Stimulated activated CD4-positive, alpha-beta T cell treated with anti-CD3 and anti-CD28 coated beads, Interleukin-4, amount 100 ng/mL, for 48 hours (primary cell): ENCODE measurements at regions not wholly inside any gene's neighbourhood (a gene's known extent, or its start where the extent isn't known, plus 50 kb on each side); places are given as distances from the start of the nearest gene placed in this dataset.

ENCODE experiments used
- DNase-seq, 2 donors: peaks; one replicate each; pipeline ENCODE4 v3.0.0-alpha.2; 2020; ENCODE audit warnings: low read depth in 2 of 2

DNA sequence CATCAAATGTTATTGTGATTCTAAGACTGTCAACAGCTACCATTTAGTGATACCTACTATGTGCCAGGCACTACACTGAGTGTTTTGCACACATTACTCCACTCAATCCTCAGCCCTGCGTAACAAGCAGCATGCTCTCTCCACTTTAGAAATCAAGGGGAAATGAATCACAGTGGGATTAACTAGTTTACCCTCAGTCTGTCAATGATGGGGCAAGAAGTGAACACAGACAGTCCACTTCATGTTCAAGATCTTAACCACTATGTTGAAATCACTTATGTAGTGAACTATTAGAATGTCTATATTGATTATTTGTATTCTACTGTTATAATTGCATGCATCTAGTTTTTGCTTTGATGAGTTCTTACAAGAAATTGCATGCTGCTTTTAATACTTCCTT, 165.3 kb downstream of the LTN1 start:
- DNase-seq, result no peak

GRCh38 chr21:28826569-28826968, 166.1 kb downstream of the LTN1 start:
- no peak for DNase-seq

DNA sequence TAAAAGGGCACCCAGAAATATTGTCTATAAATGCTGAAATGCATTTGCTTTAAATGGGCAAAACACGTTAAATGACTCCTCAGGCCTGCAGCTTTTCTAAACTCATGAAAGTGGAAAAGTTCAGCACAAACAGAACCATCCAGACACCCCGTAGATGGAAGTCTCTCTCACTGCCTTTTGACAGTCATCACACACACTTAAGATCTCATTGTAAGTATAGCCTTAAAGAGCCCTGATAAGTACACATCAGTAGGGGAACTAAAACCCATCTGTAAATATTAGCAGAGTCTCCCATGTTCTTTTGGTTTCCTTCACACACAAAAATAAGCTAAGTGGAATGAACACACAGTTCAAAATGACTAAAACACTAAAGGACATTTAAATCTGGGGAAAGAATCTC, 166.7 kb downstream of the LTN1 start:
- no peak for DNase-seq

- no peak for DNase-seq
Observed at GRCh38 chr21:28823429-28823828, 169.2 kb downstream of the LTN1 start.

DNA sequence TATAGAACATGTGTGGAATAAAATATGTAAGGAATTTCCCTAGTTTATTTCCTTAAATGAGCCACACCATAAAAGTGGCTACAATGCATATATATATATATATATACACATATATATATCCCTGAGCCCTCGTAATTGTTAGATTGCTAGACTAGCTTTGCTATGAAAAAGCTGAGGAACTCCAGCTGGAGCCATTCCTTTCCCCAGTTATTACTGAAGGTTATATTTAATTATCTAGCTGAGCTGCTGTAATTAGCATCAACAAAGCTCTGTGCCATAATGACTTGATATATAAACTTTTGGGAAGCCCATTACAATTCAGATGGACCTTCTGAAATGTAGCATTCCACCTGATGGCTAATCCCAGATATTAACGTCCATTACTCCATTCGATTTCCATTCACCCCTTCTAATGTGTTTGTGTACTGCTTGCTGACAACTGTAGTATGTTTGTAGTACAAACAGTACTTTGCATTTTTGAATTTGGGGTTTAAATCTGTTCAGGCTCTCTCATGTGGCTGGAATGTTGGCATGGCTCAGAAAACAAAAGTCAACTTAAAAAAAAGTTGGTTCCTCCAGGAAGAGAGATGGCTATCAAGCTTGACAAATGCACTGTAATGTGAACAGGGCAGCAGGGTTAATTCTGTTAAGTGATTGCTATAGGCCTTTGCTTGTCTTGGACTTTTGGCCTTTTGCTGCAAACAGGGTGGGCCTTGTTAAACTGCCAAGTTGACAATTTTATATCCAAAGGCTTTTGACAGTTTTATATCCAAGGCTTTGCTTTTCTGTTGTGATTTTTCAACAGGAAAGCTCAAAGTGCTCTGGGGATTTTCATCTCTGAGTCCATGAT, 170.0 kb downstream of the LTN1 start:
- no peak for DNase-seq

DNA sequence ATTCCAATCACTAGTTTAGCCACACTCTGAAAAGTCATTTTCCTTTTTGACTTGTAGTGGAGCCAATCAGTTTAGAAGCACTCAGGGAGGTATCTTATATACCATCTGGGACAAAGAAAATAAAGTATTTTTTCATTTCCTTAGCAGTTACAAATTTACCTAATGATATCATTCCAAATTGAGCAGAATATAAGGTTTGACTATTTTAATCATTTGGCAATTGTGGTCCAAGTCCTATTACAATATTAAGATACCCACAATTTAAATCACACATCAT, 170.6 kb downstream of the LTN1 start:
- DNase-seq, result no peak

DNA sequence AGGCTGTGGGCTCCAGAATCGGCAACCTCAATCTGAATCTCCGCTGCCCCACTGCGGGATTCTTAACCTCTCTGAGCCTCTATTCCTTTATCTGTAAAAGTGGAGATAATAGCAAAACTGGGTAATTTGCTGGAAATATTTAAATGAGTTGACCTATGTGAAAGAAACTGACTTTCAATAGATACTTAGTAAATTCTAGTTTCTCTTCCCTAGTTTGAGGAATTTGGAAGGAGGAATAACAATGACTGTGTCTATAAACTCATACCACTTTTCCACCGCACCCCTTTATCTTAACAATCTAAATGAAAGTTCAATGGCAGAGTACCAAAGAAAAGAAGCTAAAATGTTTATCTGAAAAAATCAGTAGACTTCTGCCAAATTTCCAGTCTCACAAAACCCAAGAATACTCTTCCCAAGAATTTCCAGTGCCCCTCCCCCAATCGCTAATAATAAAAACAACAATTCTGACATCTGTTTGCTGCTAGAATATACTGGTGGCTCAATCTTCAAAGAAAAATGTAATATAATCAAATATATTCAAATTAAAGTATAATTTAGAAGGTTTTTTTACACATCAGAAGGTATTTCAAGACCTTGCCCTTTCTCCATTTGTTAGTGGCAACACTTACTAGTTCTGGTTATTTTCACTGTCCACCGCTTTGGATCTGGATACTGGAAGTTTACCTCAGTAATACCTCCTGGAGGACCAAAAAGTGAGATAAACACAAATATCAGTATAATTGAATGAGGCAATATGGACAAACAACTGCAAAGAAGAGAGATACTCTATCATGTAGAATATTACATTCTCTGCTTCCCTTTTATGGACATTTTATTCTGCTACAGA, 171.2 kb downstream of the LTN1 start:
- no peak for DNase-seq

DNA sequence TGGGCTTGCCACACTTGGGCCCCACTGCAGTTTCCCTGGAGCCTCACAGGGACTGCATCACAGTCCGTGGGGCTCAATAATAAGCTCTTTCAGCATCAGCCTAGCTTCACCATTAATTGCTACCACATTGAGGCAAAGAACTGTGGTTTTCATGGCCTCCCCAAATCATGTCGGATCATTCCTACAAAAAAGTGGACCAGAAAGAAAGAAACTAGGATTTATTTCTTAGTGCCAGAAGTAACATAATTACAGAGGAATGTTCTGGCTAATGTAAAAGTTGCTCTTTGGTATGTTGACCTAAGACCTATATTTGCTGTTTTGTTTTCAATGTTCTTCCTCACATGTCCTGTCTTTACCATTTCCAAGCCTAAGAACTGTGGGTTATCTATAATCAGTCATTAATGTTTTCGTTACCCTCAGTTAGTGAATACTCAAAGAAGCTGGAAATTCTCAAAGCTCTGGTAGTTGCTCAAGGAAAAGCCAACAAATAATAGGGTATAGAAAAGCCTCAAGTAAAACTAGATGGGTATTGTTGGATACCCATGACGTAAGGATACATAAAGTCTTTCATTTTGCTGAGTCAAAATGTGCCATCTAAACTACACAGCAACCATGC, 173.9 kb downstream of the LTN1 start:
- no peak for DNase-seq

- DNase-seq, result no peak
Observed at GRCh38 chr21:28817871-28818270, 174.8 kb downstream of the LTN1 start.

DNA sequence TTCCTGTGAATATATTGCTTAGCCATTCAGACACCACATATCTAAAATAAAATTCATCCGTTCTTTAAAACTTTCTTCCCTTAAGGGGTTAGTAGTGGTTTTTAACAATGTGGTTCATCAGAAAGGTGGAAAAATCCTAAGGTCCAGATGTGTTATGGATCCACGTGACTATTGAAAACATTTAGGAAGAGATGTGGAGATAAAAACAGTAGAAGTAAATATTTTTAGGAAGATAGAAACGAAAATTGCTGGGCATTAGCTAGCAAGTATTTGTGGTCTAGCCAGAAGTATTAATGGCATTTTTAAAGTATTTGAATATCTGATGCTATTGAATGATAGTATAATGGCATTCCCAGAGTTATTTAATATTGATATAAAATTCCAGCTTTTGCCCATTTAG, 180.8 kb downstream of the LTN1 start:
- DNase-seq, result no peak

- DNase-seq, result no peak
Observed at GRCh38 chr21:28810826-28811524, 181.7 kb downstream of the LTN1 start.

DNA sequence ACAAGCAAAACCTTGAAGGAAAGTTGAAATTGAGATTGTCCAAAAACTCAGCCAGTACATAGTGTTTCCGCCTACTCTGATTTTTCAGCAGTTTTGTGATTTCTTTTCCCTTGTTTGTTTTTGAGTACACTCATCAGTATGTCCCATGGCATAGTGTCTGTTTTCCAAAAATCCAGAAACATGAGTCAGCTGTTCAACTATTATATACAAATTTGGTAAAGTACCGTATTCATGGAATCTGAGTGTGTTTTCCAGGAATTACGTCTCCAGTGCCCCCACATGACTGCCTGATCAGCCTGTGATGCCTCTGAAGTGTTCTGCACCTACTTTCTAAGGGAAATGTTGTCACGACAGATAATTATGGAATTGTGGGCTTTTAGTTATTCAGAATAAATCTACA, 186.8 kb downstream of the LTN1 start:
- DNase-seq, result no peak

DNA sequence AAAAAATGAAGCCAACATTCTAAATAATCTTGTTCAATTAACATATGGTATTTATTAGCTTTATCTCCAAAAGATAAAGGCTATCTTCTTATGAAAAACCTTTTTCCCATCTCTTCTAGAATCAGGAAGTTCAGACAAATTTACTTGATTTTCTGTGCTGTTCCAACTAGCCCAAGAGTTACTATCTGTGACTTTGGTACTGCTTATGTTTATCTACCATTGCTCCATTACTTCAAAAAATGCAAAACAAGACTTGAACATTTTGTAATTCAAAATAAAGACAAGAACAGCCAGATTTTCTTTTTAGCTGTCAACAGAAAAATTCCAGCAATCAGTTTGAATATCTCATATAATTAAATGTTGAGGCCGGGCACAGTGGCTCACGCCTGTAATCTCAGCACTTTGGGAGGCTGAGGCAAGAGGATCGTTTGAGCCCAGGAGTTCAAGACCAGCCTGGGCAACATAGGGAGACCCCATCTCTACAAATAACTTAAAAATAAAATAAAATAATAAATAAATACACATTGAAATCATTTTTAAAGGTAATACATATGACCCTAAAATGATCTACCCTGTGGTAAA, 188.5 kb downstream of the LTN1 start:
- no peak for DNase-seq

DNA sequence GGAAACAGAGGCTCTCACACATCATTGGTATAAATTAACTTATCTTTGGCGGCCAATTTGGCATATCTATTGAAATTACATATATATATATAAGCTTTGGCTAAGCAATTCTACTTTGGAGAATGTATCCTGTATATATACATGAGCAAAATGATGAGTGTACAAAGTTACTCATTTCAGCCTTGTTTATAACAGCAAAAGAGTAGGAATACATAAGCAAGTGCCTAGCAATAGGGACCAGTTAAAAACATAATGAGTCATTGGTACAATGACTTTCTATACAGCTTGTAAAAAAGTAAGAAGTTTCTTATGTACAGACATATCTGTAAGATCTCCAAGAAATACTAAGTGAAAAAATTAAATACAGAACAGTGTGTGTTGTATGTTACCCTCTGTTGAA, 190.8 kb downstream of the LTN1 start:
- no peak for DNase-seq

DNA sequence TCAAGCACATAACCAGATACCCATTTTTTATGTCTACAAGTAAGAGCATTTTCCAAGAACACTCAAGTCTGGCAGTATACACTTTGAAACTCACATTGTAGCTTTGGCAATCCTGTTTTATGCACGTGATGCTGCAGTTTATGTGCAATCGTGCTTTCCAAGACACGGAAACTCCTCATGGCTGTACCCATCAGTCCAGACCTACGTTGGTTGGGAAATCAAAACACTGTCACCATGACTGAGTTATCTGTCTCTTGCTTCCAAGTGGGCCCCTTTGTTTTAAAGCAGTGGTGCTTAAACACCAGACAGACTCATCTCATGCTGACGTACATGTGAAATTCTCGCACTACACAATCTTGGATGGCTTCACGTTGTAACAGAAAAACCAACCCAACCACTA, 192.8 kb downstream of the LTN1 start:
- DNase-seq, result no peak

DNA sequence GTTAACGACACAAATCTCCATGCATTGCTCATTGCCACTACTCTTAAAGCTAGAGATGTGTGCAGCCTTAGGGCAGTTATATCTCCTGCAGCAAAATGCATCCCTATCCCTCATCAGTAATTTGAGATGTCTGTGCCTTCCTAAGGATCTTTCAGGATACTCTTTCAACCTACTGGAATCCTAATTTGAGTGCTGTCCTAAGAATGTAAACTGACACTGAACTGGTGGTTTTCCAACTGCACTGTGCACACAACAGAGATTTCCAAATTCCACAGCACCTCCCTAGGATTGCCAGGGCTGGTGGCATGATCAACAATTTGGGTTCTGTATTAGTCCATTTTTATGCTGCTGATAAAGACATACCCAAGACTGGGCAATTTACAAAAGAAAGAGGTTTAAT, 193.9 kb downstream of the LTN1 start:
- DNase-seq, result no peak

- DNase-seq, result no peak
Observed at GRCh38 chr21:28795251-28795650, 197.4 kb downstream of the LTN1 start.

- no peak for DNase-seq
Observed at GRCh38 chr21:28794371-28794851, 198.3 kb downstream of the LTN1 start.

DNA sequence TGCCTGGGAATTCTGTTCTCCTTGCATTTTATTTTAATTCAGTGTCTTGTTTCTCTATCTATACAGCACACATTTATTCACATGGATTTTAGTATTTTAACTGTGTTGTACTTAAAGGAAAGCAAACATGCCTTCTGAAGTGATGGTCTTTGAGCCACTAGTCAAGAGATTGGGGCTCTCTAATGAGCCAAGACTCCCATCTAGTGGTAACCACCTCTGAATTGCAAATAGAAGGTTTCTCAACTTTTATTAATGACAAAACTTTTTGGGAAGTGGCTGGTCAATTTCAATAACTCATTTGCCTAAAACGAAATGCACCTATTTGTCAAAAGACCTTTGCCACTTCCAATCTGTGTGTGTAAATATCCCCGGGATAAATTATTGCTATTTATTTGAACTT, 199.6 kb downstream of the LTN1 start:
- no peak for DNase-seq

- DNase-seq, result no peak
Observed at GRCh38 chr21:28791595-28792282, 200.9 kb downstream of the LTN1 start.

DNA sequence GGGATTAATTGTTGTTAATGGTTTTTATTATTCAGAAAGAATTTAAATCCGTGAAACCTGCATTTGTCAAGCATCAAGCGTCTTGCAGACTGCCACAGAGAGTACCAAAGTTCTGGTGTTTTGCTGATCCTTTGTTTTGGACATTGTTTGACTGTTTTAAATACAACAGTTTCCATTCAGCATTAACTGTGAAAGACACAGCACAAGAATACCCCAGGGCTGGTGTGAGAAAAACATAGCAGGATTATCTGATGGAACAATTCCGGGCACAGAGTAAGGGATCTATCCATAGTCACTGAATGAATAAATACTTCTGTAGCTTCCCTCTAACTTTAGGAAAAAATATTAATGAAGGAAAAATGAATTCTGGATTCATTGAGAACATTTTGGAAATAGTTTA, 202.3 kb downstream of the LTN1 start:
- no peak for DNase-seq
